NT2/D1 (cell line): ENCODE measurements at regions not wholly inside any gene's neighbourhood (a gene's known extent, or its start where the extent isn't known, plus 50 kb on each side); places are given as distances from the start of the nearest gene placed in this dataset.

ENCODE experiments used
- SUZ12 ChIP-seq: IDR thresholded peaks from 2 replicates; pipeline ENCODE4 v1.6.1; 2011; ENCODE audit not compliant: insufficient read length, insufficient read depth; ENCODE audit errors: extremely low read depth
- YY1 ChIP-seq: IDR thresholded peaks from 2 replicates; pipeline ENCODE4 v1.6.1; 2011; ENCODE audit not compliant: insufficient read length, insufficient read depth
- ZNF274 ChIP-seq: IDR thresholded peaks from 2 replicates; pipeline ENCODE4 v1.6.1; 2011; ENCODE audit warnings: mild to moderate bottlenecking, low read depth, low read length

- TF ChIP-seq ZNF274 (no peak), YY1 (no peak), SUZ12 (no peak)
These were observed 563.0 kb downstream of the MIAT start for GRCh38 chr22:27220339-27220738.
